GM12872 (cell line): ENCODE measurements at regions not wholly inside any gene's neighbourhood (a gene's known extent, or its start where the extent isn't known, plus 50 kb on each side); places are given as distances from the start of the nearest gene placed in this dataset.

ENCODE experiments used
- CTCF ChIP-seq: IDR thresholded peaks from 3 replicates; pipeline ENCODE4 v1.5.1; 2011; ENCODE audit warnings: low read depth, mild to moderate bottlenecking, low read length, moderate library complexity; ENCODE audit not compliant: insufficient read depth

GRCh38 chr9:96027251-96028131 lies 152.0 kb downstream of the ERCC6L2 start:
- TF ChIP-seq CTCF, result no peak

- TF ChIP-seq CTCF, result no peak
Measured at GRCh38 chr9:96026655-96027213, 151.2 kb downstream of the ERCC6L2 start.

- TF ChIP-seq CTCF, result peak; percentile 35; the same call in 2 of the 3 replicates
Measured at GRCh38 chr9:96025995-96026602, 150.6 kb downstream of the ERCC6L2 start.

- no peak for TF ChIP-seq CTCF
Measured at GRCh38 chr9:96023486-96023885, 148.0 kb downstream of the ERCC6L2 start.

GRCh38 chr9:96022445-96023051 lies 147.1 kb downstream of the ERCC6L2 start:
- TF ChIP-seq CTCF, result no peak

- TF ChIP-seq CTCF, result no peak
Measured at GRCh38 chr9:96021551-96022444, 146.3 kb downstream of the ERCC6L2 start.
